Adrenal gland (tissue), 5 donors: ENCODE measurements at regions not wholly inside any gene's neighbourhood (a gene's known extent, or its start where the extent isn't known, plus 50 kb on each side); places are given as distances from the start of the nearest gene placed in this dataset.

Experiments
- CTCF ChIP-seq, 6 experiments: fragments of 450-650 bp in 4 of 6; fragments of 200-600 bp in 2 of 6; sonication (generic) in 1 of 6; IDR thresholded peaks; 1 replicate in 5 of 6; 2 replicates in 1 of 6; pipeline versions ENCODE4 v1.5.1 to v1.8.0; 2016 to 2021; ENCODE audit warnings: antibody characterized with exemption in 6 of 6, mild to moderate bottlenecking in 2 of 6, moderate library complexity in 1 of 6
- POLR2A ChIP-seq, 2 donors: fragments of 450-650 bp; IDR thresholded peaks; one replicate each; pipeline ENCODE4 v1.6.1; 2017; ENCODE audit warnings: antibody characterized with exemption in 2 of 2, mild to moderate bottlenecking in 2 of 2, moderate library complexity in 1 of 2
- donor health status: DM: no; HTN: no; CAD: no.

- no peak for TF ChIP-seq CTCF (IDR thresholded peaks at IDR 0.05)
- no peak for TF ChIP-seq POLR2A (IDR thresholded peaks at IDR 0.05)
These were observed 126.9 kb downstream of the CPZ start for GRCh38 chr4:8719421-8719820.
